K562 (cell line): ENCODE measurements at regions not wholly inside any gene's neighbourhood (a gene's known extent, or its start where the extent isn't known, plus 50 kb on each side); places are given as distances from the start of the nearest gene placed in this dataset.

Source experiments
- ATAC-seq: fragments of 200-7000 bp; cut with Tn5 transposase; 3 replicates; pipeline ENCODE4 v1.9.1; 2020; ENCODE audit warnings: moderate library complexity
- BruUV-seq: library from RNA; stranded (reverse); fragments of 400-500 nt; replicated peaks from 2 replicates; lab custom pipeline; 2021; lab: Mats Ljungman, UMichigan
- CTCF ChIA-PET: fragments of 300-600 bp; formaldehyde crosslinking; extraction: SDS; loops from one replicate; lab custom pipeline; 2021; ENCODE audit warnings: low intra/inter-chr PET ratio; lab: Yijun Ruan, JAX
- POLR2A ChIA-PET: fragments of 300-600, 350-650 bp; sonication (Branson Sonifier 250); formaldehyde crosslinking; extraction: SDS; loops from one replicate; lab custom pipeline; 2021; ENCODE audit warnings: antibody characterized with exemption, inconsistent platforms; lab: Yijun Ruan, JAX
- DNase-seq, 4 experiments: peaks; one replicate each; pipeline versions ENCODE4 v3.0.0 to v3.0.0-alpha.2; 2011 to 2018; ENCODE audit warnings: low spot score in 3 of 4, mixed read lengths in 3 of 4; ENCODE audit errors: extremely low read depth in 1 of 4
- FAIRE-seq: peaks from 2 replicates; lab custom pipeline; 2011; peaks lifted over from hg19 to GRCh38; lab: Jason Lieb, UNC
- H2AFZ ChIP-seq: 2 replicates; pipeline ENCODE4 v1.6.0; 2011; ENCODE audit warnings: low read depth, low read length, control low read depth, inconsistent platforms
- H3K27ac ChIP-seq: fragments of 200-600 bp; 3 replicates; pipeline ENCODE4 v1.8.0; 2011; ENCODE audit warnings: low read depth, mild to moderate bottlenecking, control low read depth, inconsistent platforms, low read length, moderate library complexity, mixed read lengths; ENCODE audit errors: extremely low read depth
- H3K27me3 ChIP-seq, 2 experiments: fragments of 300-600 bp in 1 of 2; 2 replicates in 1 of 2; 3 replicates in 1 of 2; pipeline versions ENCODE4 v1.6.0 to v1.8.0; 2011; ENCODE audit warnings: inconsistent platforms in 2 of 2, low read length in 2 of 2, mild to moderate bottlenecking in 1 of 2, mixed read lengths in 1 of 2, moderate library complexity in 1 of 2; ENCODE audit not compliant: control insufficient read depth in 2 of 2, insufficient read depth in 2 of 2
- H3K36me3 ChIP-seq: fragments of 300-600 bp; 3 replicates; pipeline ENCODE4 v1.8.0; 2011; ENCODE audit warnings: mild to moderate bottlenecking, low read length, inconsistent platforms; ENCODE audit not compliant: control insufficient read depth, insufficient read depth
- H3K4me1 ChIP-seq, 2 experiments: fragments of 200-600 bp in 1 of 2; replicated peaks in 1 of 2; 2 replicates in 1 of 2; 3 replicates in 1 of 2; pipeline versions ENCODE4 v1.5.1 to v1.8.0; 2011; ENCODE audit warnings: inconsistent platforms in 2 of 2, low read length in 2 of 2, mild to moderate bottlenecking in 1 of 2, mixed read lengths in 1 of 2, moderate library complexity in 1 of 2; ENCODE audit not compliant: control insufficient read depth in 2 of 2, insufficient read depth in 2 of 2
- H3K4me2 ChIP-seq: 2 replicates; pipeline ENCODE4 v1.6.1; 2011; ENCODE audit warnings: low read length, control low read depth, inconsistent platforms, mixed read lengths; ENCODE audit not compliant: insufficient read depth
- H3K4me3 ChIP-seq: fragments of 200-600 bp; sonication (generic), shearing (Covaris generic); 2 replicates; pipeline ENCODE4 v1.5.1; 2016; ENCODE audit warnings: control low read depth, inconsistent platforms
- H3K79me2 ChIP-seq: fragments of 200-600 bp; 3 replicates; pipeline ENCODE4 v1.8.0; 2011; ENCODE audit warnings: low read length, inconsistent platforms; ENCODE audit not compliant: control insufficient read depth, insufficient read depth
- H3K9ac ChIP-seq, 2 experiments: 2 replicates each; pipeline versions ENCODE4 v1.6.0 to v1.6.1; 2011; ENCODE audit warnings: low read depth in 2 of 2, low read length in 2 of 2, control low read depth in 1 of 2, inconsistent platforms in 1 of 2, mild to moderate bottlenecking in 1 of 2, mixed read lengths in 1 of 2; ENCODE audit not compliant: insufficient read depth in 1 of 2
- H3K9me1 ChIP-seq: one replicate; pipeline ENCODE4 v1.6.0; 2011; ENCODE audit warnings: inconsistent platforms, mild to moderate bottlenecking, low read length, moderate library complexity; ENCODE audit not compliant: control insufficient read depth, insufficient read depth
- H3K9me3 ChIP-seq: replicated peaks from 2 replicates; pipeline ENCODE4 v1.5.1; 2011; ENCODE audit warnings: low read depth, low read length, inconsistent platforms; ENCODE audit not compliant: control insufficient read depth, insufficient read depth
- H4K20me1 ChIP-seq: replicated peaks from 2 replicates; pipeline ENCODE4 v1.6.1; 2011; ENCODE audit warnings: low read length, inconsistent platforms, mixed read lengths; ENCODE audit not compliant: control insufficient read depth, insufficient read depth
- ATF3 ChIP-seq, 2 experiments: fragments of 450-650 bp in 1 of 2; sonication (generic) in 1 of 2; formaldehyde crosslinking in 1 of 2; IDR thresholded peaks in 1 of 2; conservative IDR thresholded peaks in 1 of 2; 2 replicates each; pipeline versions ENCODE4 v1.6.1 to v1.8.1; 2016 to 2023; ENCODE audit warnings: mild to moderate bottlenecking in 2 of 2, moderate library complexity in 2 of 2, inconsistent platforms in 1 of 2, missing genetic modification reagents in 1 of 2
- CBX3 ChIP-seq, 2 experiments: IDR thresholded peaks; 1 replicate in 1 of 2; 2 replicates in 1 of 2; pipeline ENCODE4 v1.6.1; 2012; ENCODE audit warnings: inconsistent platforms in 2 of 2, low read length in 2 of 2, borderline replicate concordance in 1 of 2, control low read depth in 1 of 2
- CTCF ChIP-seq, 3 experiments: IDR thresholded peaks in 2 of 3; conservative IDR thresholded peaks in 1 of 3; 2 replicates each; pipeline ENCODE4 v1.5.1; 2011 to 2012; ENCODE audit warnings: low read length in 3 of 3, mild to moderate bottlenecking in 3 of 3, control low read depth in 2 of 3, improper control_type of control experiment in 1 of 3, inconsistent platforms in 1 of 3, low read depth in 1 of 3, mixed read lengths in 1 of 3, moderate library complexity in 1 of 3; ENCODE audit not compliant: insufficient read depth in 2 of 3
- FOSL1 ChIP-seq: fragments of 200-800 bp; sonication (Bioruptor generic); conservative IDR thresholded peaks from 2 replicates; pipeline ENCODE4 v1.6.1; 2016; ENCODE audit warnings: missing genetic modification characterization, missing compliant biosample characterization
- FOXJ3 ChIP-seq: sonication (generic); formaldehyde crosslinking; IDR thresholded peaks from 2 replicates; pipeline ENCODE4 v1.4.0; 2020; ENCODE audit warnings: mild to moderate bottlenecking, missing genetic modification reagents
- GABPA ChIP-seq: fragments of 200-800 bp; sonication (Bioruptor generic); conservative IDR thresholded peaks from 2 replicates; pipeline ENCODE4 v1.6.1; 2016; ENCODE audit warnings: low read depth, missing genetic modification characterization, missing compliant biosample characterization
- NFIC ChIP-seq: fragments of 450-650 bp; IDR thresholded peaks from 2 replicates; pipeline ENCODE4 v1.6.1; 2017; ENCODE audit warnings: mild to moderate bottlenecking, inconsistent platforms
- NR2C2 ChIP-seq, 2 experiments: fragments of 200-800 bp in 1 of 2; sonication (Bioruptor generic) in 1 of 2; sonication (generic) in 1 of 2; formaldehyde crosslinking in 1 of 2; IDR thresholded peaks; 2 replicates each; pipeline versions ENCODE4 v1.6.1 to v1.8.0; 2016 to 2022; ENCODE audit warnings: mild to moderate bottlenecking in 1 of 2, missing compliant biosample characterization in 1 of 2, missing genetic modification characterization in 1 of 2, missing genetic modification reagents in 1 of 2
- PBX2 ChIP-seq, 2 experiments: IDR thresholded peaks in 1 of 2; conservative IDR thresholded peaks in 1 of 2; 2 replicates each; pipeline ENCODE4 v1.6.1; 2016; ENCODE audit warnings: low read depth in 2 of 2, mild to moderate bottlenecking in 1 of 2, missing compliant biosample characterization in 1 of 2, missing genetic modification characterization in 1 of 2, moderate library complexity in 1 of 2
- PKNOX1 ChIP-seq: fragments of 450-650 bp; IDR thresholded peaks from 2 replicates; pipeline ENCODE4 v1.6.1; 2016
- RAD21 ChIP-seq, 2 experiments: fragments of 250-450 bp in 1 of 2; fragments of 450-650 bp in 1 of 2; sonication (Bioruptor Pico) in 1 of 2; formaldehyde crosslinking in 1 of 2; IDR thresholded peaks in 1 of 2; conservative IDR thresholded peaks in 1 of 2; 2 replicates each; pipeline versions ENCODE4 v1.4.0 to v1.8.0; 2020 to 2022; ENCODE audit warnings: mild to moderate bottlenecking in 2 of 2, moderate library complexity in 1 of 2
- SMARCA4 ChIP-seq: fragments of 450-650 bp; IDR thresholded peaks from 2 replicates; pipeline ENCODE4 v1.6.1; 2016
- SREBF2 ChIP-seq: sonication (generic); formaldehyde crosslinking; IDR thresholded peaks from 2 replicates; pipeline ENCODE4 v1.4.0; 2020; ENCODE audit warnings: mild to moderate bottlenecking, missing genetic modification reagents
- WGBS: fragments of 100-300 bp; shearing (Covaris generic); methylation state at CpG from one replicate; pipeline ENCODE4 v1.1.6; 2016; ENCODE audit warnings: low coverage, mixed read lengths; ENCODE audit not compliant: insufficient coverage; ENCODE audit errors: missing lambda C conversion rate; 5-methylcytosine and 5-hydroxymethylcytosine counted together
- in situ Hi-C: fragments of 300-500 bp; cut with MboI; formaldehyde crosslinking; loops from 4 replicates; pipeline ENCODE4 v1.15.0; 2018; ENCODE audit warnings: inconsistent platforms, mixed read lengths
- intact Hi-C: fragments of 100-400 bp; cut with micrococcal nuclease; formaldehyde crosslinking; loops from 2 replicates; pipeline ENCODE4 v1.14.2; 2022

GRCh38 chrX:2614911-2615310 is 76.2 kb upstream of the CD99 start:
- POLR2A ChIA-PET = no interaction called here
- H3K4me2 ChIP-seq = no peak overlapping the region
- FAIRE-seq (peak; percentile 75), DNase-seq (peak in 2 of 4 experiments; percentile 14 to 43), ATAC-seq (peak; percentile 93)
- no peaks in the 10 kb centered on the region for H4K20me1 ChIP-seq
- H3K9me1 ChIP-seq = no peaks in the 10 kb centered on the region
- intact Hi-C loops = no loop called here
- peaks cover 6 to 10% of the 10 kb centered on the region in 2 experiments; a peak in 4 of 5 replicates for H3K4me1 ChIP-seq
- WGBS = 30% methylated on average over 3 of the region's 3 CpGs
- in situ Hi-C loops = loop anchor here (25.0 kb wide), 3 partner anchors 678 to 1153 kb away; partner anchors contain the start of gene ASMTL
- no TSS peak for BruUV-seq
- no peak overlapping the region for H3K27ac ChIP-seq
- H3K4me3 ChIP-seq = no peak overlapping the region
- H3K36me3 ChIP-seq = peaks cover 19% of the 10 kb centered on the region; the same call in 2 of the 3 replicates
- H2AFZ ChIP-seq = peak overlapping the region; percentile 2; the same call in 1 of the 2 replicates
- no peaks in the 10 kb centered on the region for H3K9me3 ChIP-seq
- H3K27me3 ChIP-seq = no peaks in the 10 kb centered on the region
- H3K9ac ChIP-seq = no peak overlapping the region
- CTCF ChIA-PET = no interaction called here
- H3K79me2 ChIP-seq = no peaks in the 10 kb centered on the region; the same call in 2 of the 3 replicates
- TF ChIP-seq GABPA (tag) (peak; percentile 41; the same call in 1 of the 2 replicates), FOXJ3 (CRISPR knock-in tag) (no peak), CTCF (IDR thresholded peaks at IDR 0.05 in 2 of 3, conservative IDR thresholded peaks at IDR 0.05 in 1 of 3; ENCODE audit: insufficient read depth in 2 of 3, low read depth in 1 of 3, low read length in 3 of 3) (peak; percentile 8 to 51 (median 48); a peak in 5 of 6 replicates), SMARCA4 (0 out of 2 replicates have a peak, but pooled peaks have one; percentile 43), ATF3 (IDR thresholded peaks at IDR 0.05) (no peak; the same call in 1 of the 2 replicates), ATF3 (CRISPR knock-in tag; conservative IDR thresholded peaks at IDR 0.05) (no peak), RAD21 (CRISPR knock-in tag; conservative IDR thresholded peaks at IDR 0.05 in 1 of 2, IDR thresholded peaks at IDR 0.05 in 1 of 2) (peak in 1 of 2 experiments; percentile 28; a peak in 1 of 4 replicates), NFIC (no peak), CBX3 (IDR thresholded peaks at IDR 0.05; ENCODE audit: borderline replicate concordance in 1 of 2, low read length in 2 of 2) (peak in 1 of 2 experiments; percentile 29; a peak in 1 of 3 replicates), SREBF2 (CRISPR knock-in tag) (no peak), PKNOX1 (0 out of 2 replicates have a peak, but pooled peaks have one; percentile 14), FOSL1 (tag) (peak; percentile 58), PBX2 (CRISPR knock-in tag; IDR thresholded peaks at IDR 0.05; ENCODE audit: low read depth) (no peak), PBX2 (tag; conservative IDR thresholded peaks at IDR 0.05; ENCODE audit: low read depth) (peak; percentile 54), NR2C2 (CRISPR knock-in tag; IDR thresholded peaks at IDR 0.05) (no peak), NR2C2 (tag; IDR thresholded peaks at IDR 0.05) (peak; percentile 70)
